ENCODE measurements at regions not wholly inside any gene's neighbourhood (a gene's known extent, or its start where the extent isn't known, plus 50 kb on each side); places are given as distances from the start of the nearest gene placed in this dataset.
"Not testable (repeated sequence)": the region's sequence is repeated elsewhere in the genome, so short reads cannot be mapped to it uniquely, and the experiment has no call there.

DNA sequence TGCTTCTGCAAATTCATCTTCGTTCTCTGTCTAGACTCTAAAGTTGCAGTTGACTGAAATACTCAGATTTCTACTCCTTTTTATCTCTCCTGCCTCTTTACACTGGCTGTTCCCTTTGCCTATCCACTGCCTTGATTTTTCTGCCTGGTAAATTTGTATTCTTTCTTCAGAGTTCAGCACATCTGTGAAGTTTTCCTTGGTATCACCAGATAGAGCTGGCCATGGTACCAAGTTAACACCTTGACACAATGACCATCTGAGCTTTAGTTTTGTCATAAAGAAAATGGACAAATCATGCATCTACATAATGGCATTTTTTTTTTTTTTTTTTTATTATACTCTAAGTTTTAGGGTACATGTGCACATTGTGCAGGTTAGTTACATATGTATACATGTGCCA is 143.0 kb downstream of the PPP1R3A start:
- DNase-seq: no peak

DNA sequence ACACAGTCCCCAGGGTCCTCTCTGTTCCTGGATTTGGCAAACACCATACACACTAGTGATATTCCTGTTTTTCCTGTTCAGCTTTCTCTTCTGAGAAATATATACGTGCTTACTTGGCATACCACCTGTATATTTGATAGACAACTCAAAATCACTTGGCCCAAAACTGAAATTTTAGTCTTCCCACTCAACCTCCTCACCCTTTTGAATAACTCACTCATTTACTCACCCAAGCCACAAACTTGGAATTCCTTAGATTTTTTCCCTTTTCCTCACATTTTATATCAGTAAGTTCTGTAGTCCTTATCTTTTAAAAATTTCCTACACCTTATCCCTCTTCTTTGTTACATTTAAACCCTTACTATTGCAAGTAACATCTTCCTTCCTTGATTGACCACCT is 143.4 kb downstream of the PPP1R3A start:
- no peak for DNase-seq

DNA sequence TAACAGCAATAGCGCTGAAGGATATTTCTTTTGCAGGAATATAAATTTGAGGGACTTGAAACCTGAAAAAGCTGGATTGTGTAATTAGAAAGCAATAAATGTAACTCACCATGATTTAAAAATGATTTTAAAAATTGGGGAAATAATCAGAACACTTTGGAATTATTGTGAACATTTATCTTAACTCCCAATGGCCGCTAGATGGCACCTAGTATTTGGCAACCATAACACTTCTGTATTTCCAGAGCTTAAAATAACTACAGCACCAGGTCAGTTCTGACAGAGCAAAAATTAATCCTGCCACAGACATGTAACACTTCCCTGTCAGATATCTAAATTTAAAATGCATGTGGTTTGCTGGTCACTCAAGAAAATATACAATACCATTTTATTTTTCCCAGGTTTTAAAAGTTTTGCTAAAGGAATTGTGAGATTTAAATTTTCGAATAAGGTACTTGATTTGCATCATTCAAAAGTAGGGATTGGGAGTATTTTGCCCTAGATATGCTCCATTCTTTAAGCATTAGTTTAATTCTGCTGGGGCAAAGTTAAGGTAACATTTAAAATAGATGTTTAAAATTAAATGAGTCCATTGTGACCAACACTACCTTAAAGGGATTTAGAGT is 144.5 kb downstream of the PPP1R3A start:
- peak; percentile 7 for DNase-seq

DNA sequence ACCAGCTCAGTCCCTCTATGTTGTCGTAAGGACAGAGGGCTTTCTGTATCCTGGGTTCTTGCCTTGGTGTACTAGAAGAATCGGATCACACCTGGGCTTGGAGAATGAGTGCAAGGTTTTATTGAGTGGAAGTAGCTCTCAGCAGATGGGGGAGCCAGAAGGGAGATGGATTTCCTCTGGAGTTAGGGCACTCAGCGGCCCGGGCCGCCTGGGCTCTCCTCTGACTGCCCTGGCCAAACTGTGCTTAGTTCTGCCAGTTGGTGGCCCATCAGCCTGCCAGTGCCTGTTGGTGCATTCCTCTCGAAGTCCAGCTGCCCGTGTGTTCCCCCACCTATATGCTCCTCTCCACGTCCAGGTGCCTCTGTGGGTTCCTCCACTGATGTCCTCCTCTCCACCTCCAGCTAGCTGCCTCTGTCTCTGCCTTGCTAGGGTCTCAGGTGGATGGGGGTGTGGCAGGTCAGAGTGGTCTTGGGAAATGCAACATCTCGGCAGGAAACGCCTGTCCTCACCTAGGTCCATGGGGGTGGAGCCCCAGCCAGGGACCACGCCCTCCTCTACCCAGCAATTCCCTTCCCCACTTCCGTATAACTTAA is 148.6 kb downstream of the PPP1R3A start:
- no peak for DNase-seq

DNA sequence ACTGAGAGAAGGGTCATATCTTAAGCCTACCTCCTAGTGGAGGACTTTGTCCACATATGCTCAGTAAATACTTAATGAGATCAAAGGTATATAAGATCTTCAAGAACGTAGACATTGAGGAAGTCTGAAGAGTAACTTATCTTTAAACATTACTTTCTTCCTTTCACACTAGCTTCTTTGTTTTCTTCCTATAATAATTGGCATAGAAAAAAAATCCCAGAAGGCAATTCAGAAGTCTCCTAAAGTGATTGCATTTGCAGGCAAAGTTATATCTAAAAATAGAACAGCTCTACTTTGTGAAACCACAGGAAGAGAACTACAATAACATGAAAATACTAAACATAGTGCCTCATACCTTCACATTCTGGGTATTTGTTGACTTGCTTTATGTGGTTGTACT is 150.4 kb downstream of the PPP1R3A start:
- DNase-seq: no peak

DNA sequence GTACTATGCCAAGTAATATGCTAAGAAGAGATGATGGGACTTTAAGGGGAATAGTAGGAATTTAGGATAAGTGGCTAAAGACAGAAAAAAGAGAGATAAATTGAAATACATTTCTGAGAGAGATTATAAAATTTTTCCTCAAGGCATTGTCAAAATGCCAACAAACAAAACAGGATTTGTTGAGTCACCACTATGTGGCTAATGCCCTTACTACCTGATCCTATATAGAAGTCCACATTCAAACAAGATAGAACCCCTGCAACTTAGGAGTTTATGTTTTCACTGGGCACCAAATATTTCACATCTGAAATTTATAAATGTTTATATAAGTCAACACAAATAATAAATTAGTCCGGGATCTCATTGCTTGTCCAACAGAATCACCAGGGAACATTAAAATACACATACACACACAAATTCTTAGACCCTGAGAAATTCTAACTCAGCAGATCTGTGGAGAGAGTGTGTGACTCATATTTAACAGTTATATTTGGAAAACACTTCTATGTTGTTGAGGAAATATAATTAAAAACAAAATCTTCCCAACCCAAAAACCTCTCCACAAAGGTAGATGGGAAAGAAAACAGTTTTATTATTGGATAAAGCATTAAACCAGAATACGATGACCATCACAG is 154.3 kb downstream of the PPP1R3A start:
- no peak for DNase-seq

DNA sequence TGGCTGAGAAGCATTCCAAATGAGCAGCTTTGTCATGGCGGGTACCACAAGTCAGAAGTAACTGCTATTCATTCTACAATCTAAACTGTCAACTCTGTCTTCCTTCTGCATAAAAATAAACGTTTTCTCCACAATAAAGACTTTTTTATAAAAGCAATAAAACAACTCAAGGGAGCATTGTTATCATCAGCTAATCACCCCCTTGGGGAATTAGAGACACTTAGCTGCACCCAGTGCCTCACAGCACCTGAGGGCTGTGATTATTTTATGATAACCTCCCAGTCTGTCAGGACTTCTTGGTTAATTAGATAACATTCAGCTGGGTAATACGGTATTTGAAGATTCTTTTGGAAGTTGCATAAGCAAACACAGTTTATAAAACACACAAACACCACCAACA is 155.6 kb downstream of the PPP1R3A start:
- DNase-seq: peak; percentile 14

DNA sequence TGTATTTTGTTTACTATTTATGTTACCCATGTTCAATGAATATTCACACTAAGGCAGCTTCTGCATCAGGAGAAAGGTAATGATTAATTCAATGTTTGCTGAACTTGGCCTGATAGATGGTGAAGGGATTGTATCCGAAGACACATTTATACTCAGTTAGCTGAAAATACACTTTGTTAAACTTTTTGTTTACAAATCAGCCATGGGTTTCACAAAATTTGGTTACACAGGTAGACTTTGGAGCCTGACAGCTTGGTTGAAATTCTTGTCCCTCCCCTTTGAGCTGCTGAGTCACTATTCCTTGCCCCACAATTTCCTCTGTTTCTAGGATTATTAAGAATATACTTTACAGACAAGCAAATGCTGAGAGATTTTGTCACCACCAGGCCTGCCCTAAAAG is 162.6 kb downstream of the PPP1R3A start:
- DNase-seq: no peak

DNA sequence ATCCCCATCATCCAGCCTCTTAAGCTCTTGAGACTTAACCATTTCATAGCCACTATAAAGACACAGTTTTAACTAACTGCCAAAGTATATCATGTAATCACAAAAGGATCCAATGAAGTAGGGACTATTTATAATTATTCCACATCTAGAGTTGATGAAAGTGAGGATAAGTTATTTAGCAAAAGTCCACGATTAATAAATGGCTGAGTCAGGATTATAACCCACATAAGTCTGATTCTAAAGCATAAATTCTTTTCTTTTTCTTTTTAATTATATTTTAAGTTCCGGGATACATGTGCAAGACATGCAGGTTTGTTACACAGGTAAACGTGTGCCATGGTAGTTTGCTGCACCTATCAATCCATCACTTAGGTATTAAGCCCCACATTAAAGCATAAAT is 166.1 kb downstream of the PPP1R3A start:
- DNase-seq: no peak

DNA sequence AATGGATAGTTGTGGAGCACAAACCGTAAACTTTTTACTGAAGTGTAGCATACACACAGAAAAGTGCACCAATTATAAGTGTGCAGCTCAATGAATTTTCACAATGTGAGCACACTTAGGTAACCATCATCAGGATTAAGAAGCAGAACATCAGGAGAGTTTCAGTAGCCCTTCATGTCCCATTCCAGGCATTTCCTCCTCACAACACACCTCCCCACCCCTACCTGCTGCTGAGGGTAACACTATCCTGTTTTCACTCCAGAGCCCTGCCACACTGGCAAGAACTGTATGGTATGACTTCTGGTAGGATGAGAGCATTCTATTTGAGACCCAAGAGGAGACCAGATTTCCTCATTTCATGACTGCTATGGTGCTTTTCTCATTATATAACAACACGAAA is 166.5 kb downstream of the PPP1R3A start:
- no peak for DNase-seq

DNA sequence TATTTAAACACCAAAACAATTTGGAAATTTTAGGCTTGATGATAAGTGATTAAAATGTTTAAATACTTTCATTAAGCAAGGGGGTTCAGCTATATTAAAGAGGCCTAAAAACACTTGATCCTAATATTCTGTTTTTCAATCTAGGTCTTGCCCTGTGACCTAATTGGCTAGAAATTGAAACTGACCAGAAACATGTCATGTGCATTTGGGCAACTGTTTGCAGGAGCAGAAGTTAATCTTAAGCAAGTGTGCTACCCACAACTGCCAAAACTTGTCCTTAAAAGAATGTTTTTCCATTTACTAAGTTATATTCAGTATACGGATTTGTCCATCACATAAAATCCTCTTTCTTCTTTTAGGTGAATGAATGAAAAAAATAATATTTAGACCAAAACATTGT is 167.3 kb downstream of the PPP1R3A start:
- no peak for DNase-seq

DNA sequence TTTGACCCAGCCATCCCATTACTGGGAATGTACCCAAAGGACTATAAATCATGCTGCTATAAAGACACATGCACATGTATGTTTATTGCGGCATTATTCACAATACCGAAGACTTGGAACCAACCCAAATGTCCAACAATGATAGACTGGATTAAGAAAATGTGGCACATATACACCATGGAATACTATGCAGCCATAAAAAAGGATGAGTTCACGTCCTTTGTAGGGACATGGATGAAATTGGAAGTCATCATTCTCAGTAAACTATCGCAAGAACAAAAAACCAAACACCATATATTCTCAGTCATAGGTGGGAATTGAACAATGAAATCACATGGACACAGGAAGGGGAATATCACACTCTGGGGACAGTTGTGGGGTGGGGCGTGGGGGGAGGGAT is 170.4 kb downstream of the PPP1R3A start:
- not testable (repeated sequence) for DNase-seq

DNA sequence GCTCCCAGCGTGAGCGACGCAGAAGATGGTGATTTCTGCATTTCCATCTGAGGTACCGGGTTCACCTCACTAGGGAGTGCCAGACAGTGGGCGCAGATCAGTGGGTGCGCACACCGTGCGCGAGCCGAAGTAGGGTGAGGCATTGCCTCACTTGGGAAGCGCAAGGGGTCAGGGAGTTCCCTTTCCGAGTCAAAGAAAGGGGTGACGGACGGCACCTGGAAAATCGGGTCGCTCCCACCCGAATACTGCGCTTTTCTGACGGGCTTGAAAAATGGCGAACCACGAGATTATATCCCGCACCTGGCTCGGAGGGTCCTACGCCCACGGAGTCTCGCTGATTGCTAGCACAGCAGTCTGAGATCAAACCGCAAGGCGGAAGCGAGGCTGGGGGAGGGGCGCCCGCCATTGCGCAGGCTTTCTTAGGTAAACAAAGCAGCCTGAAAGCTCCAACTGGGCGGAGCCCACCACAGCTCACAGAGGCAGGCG is 175.8 kb downstream of the PPP1R3A start:
- DNase-seq: not testable (repeated sequence)

DNA sequence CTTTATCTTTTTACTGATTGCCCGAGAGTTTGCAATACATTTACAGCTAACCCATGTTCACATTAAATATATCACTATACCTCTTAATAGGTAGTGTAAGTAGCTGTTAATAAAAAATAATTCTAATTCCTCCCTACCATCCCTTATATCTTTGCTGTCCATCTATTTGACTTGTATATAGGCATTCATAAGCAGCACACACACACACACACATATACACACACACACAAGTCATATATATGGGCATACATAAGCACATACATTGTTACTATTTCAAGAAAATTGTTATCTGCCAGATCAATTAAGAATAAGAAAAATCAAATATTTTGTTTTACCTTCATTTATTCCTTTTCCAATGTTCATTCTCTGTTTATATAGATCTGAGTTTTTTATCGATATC is 176.4 kb downstream of the PPP1R3A start:
- no peak for DNase-seq

DNA sequence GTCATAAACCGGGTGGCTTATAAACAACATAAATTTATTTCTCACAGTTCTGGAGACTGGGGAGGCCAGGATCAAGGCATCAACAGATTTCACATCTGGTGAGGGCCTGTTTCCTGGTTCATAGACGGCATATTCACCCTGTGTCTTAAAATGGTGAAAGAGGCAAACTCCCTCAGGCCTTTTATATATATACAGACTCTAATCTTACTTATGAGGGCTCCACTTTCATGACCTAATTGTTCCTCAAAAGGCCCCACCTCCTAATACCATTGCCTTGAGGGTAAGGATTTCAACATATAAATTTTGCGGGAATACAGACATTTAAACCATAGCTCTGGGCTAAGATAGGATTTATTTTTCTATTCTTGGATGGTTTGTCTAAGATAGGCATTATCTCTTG is 187.2 kb downstream of the PPP1R3A start:
- DNase-seq: no peak

DNA sequence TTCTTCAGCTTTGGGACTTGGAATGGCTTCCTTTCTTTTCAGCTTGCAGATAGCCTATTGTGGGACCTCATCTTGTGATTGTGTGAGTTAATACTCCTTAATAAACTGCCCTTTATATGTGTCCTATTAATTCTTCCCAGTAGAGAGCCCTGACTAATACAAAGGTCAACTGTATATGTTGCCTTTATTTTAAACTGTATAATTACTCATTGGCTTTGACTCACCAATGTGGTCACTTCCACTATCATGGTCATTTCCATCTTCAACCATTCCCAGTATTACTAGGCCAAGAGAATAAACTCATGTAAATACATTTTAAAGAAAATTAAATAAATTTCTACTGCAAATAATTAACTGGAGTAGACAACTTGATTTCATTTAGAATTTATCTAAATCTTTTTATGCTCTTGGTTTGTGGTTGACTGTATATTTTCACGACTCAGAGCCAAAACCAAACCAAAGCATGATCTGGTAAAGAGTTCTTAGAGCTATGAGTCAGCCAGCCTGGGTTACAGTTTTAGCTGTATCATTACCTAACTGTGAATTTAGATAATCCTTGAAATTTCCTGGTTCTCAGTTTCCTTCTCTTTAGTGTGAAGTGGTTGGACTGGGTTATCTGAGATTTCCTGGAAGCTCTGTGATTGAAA is 188.4 kb downstream of the PPP1R3A start:
- DNase-seq: no peak

DNA sequence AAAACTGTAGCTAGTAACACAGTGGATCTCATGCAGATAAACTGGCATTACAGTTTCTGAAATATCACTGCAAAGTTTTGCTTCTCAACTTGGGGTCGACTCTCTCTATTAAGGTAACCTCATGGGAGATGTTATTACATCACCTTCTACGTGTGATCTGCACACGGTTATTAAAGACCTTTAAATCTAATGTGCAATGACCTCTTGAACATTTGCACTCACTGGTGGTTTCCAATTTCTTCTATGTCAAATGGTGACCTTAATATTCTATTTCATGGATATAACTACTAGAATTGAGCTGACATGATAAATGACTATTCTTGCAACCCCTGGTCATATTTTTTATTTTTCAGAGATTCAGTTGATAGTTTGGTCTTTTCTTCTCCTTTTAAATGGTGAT is 191.3 kb downstream of the PPP1R3A start:
- DNase-seq: no peak

DNA sequence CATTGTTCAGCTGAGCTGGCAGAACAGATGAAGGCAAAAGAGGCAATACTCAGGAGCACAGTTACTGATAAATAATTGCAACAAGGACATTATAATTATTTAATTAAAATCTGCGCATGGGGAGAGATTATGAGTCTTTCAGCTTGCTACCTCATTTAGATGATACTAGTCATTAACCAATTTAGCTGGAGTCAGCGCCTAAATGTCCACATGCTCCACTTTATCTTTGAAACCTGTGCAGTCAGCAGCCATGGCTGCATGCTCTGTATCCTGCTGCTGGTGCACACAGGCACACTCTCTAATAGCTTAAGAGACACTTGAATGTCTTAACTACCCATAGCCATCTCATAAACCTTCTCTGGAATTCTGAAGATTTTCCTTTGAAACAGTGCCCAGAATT is 196.8 kb downstream of the PPP1R3A start:
- no peak for DNase-seq

DNA sequence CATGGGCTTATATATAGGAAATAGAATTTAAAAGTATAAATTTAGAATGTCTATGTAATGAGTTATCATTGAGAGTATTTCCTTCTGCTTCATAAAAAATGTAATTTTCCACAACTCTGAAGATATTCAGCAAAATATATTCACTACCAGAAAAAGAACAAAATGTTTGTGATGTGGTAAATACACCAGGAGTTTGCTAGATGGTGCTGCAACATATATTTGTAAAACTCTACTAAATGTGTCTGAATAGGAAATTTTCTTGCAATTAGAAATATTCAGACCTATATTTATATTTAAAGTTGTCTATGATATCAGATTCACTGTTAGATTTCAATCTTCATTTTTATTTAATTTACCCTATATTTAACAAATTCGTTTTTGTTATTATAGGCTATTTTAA is 201.1 kb downstream of the PPP1R3A start:
- DNase-seq: no peak

DNA sequence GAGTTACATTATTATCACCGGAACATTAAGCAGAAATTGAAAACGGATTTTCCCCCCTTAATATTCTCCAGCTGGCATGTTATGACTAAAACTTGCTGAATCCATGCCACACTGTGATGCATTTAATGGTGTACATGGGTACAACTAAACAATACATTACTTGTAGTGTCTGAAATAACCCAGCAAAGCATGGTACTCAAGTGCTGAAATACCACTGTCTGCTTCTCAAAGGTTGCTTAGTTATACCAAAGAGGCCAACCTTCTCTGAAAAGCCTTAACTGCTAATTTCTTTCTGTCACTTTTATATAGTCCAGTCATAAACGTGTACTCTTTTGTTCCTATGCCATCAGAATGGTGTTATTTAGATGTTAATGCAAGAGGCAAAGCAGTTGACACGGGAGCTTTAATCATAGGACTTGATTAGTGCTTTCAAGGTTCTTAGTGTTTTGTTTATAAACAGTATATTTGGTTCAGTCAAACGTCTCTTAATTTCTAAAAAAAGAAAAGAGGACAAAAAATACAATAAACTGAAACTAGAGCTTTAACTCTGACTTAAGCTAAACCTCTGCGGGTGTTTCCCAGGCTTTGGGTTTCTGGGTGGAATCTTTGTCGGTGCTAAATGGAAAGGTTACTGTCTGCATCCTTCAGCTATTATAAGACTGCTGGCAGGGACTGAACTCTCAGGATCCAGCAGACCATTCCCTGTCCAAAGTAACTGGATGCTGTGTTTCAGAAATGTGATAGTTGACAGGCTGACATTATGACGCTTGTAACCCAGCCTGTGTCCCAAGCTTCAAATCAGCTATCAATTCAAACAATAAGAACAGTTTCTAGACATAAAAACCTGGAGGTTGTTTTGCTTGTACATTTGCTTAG is 202.6 kb downstream of the PPP1R3A start:
- DNase-seq: no peak

DNA sequence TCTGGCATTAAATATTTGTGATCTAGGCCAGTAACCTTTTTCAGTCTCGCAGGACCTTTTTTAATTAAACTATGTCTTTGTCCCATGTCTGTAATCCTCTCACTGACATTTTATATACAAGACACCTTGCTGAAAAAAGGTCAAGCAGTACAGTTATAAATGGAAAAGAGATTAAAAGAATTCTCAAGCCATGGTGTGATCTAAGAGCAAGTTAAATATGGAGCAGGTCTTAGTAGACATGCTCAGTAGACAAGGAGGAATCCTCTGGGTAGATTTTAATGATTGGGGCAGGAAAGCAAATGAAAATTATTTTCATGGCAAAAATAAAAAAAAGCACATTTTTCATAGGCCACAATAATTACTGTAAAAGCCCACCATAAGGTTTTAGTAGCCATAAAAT is 203.5 kb downstream of the PPP1R3A start:
- DNase-seq: no peak

DNA sequence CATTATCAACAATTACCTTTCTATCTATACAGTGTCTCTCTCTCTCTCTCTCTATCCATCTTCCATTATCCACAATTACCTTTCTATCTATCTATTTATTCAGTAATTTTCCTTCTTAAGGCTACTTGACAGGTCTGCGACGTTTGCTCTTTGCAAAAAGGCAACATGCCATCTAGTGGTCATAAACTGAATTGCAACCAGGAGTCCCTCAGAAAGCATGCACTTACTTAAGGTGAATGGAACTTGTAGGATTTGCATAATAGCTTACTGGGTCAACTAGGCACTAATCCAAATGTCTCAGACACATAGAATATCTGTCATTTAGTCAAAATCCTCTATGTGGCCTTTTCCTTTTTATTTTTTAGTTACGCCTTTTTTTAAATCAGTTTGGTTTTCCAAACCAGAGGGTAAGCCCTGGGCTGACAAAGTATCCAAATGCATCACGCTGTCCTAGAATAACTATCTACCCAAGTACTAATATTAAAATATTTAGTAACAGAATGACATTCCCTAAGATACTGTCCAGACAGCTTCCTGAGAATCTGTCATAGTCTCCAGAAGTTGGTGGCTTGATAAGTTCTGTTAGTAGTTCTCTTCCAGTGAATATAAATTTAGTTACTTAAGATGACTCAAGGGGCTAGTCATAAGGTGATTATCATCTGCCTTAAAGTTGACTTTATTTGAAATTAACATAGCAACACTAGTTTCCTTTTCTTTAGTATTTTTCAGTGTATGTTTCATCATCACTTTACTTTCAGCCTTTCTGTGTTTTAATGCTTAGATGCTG is 208.3 kb downstream of the PPP1R3A start:
- DNase-seq: peak; percentile 10
